CD4-positive, alpha-beta T cell treated with Interleukin-4 for 1 hour (primary cell): ENCODE measurements at regions not wholly inside any gene's neighbourhood (a gene's known extent, or its start where the extent isn't known, plus 50 kb on each side); places are given as distances from the start of the nearest gene placed in this dataset.
"Not testable (repeated sequence)": the region's sequence is repeated elsewhere in the genome, so short reads cannot be mapped to it uniquely, and the experiment has no call there.

Experiments used
- DNase-seq, 2 donors: peaks; one replicate each; pipeline ENCODE4 v3.0.0-alpha.2; 2020 to 2022

DNA sequence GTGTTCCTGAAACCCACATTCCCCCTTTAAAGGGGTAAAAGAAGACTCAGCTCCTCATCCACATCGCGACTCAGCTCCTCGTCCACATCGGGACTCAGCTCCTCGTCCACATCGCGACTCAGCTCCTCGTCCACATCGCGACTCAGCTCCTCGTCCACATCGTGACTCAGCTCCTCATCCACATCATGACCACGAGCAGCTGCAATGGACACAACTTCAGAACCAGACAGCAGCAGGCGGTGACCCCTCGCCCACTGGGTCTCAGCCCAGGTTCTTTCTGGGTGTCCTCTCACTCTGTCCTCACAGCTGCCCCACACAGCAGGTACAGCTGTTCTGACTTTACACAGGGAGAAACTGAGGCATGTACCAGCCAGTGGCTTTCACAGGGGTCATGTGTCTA is 163.5 kb upstream of the SALL3 start:
- no peak for DNase-seq

DNA sequence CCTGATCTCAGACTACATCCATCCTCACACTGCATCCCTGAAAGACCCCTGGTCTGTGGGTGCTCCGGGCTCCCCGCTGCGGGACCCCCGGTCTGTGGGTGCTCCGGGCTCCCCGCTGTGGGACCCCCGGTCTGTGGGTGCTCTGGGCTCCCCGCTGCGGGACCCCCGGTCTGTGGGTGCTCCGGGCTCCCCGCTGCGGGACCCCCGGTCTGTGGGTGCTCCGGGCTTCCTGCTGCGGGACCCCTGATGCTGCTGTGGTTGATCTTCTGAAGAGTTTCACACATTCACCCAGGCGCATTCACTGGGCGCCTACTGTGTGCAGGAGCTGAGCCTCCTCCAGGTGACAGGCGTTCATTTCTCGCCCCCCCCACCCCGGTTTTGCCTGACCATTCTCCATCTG is 162.7 kb upstream of the SALL3 start:
- DNase-seq = no peak

DNA sequence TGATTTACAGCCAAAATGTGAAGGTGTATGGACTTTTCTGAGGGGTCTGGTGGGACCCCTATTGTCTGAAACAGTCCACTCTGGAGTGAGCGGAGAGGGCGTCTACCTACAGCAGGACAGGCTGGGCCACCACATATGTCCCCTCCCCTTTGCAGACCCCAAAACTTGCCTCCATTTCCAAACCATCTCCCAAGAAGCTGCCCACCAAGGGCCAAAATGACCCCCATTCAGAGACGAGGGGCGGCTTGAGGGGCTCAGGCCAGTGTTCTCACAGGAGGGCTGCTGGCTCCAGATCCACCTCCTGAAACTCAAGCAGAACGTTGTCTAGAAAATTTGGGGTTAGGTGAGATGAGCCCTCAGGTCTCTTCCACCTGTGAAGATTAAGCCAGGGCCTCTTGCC is 161.1 kb upstream of the SALL3 start:
- DNase-seq = no peak

DNA sequence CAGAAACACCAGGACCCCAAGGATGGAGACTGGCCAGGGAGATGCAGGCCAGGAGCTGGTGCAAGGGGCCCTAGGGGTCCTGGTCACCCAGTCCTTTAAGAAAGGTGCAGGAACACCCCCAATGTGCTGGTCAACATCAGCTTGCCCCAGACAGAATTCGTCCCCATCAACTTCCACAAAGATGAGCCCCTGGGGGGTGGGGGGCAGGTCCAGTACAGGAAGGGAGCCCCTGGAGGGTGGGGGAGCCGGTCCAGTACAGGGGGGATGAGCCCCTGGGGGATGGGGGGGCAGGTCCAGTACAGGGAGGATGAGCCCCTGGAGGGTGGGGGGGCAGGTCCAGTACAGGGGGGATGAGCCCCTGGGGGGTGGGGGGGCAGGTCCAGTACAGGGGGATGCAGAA is 160.7 kb upstream of the SALL3 start:
- DNase-seq = no peak

DNA sequence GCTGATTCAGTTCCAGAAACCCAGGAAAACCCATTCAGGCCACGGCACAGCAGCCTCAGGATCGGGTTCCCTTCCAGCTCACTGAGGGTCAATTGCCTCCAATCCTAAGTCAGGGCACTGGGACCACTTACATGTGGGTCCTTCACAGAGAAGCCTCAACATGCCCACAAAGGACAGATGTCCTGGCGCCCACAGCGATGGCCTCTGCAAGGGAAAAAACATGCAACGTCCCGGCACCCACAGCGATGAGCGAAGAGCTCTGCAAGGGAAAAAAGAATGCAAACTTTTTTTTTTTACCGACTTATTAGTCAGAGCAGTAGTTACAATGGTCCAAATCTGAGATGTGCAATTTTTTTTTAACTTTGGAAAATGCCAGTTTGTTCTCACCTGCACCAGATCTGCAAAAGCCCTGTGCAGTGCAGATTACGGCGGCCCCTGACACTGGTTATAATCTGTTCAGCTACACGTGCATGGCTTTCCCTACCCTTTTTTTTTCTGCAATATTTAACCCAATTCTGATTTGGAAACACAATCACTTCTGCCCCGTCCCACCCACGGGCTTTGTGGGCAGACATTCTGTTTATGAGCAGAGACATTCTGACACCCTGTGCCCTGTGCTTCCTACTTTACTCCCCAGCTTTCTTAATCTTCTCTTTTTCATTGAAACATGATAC is 159.3 kb upstream of the SALL3 start:
- DNase-seq = no peak

DNA sequence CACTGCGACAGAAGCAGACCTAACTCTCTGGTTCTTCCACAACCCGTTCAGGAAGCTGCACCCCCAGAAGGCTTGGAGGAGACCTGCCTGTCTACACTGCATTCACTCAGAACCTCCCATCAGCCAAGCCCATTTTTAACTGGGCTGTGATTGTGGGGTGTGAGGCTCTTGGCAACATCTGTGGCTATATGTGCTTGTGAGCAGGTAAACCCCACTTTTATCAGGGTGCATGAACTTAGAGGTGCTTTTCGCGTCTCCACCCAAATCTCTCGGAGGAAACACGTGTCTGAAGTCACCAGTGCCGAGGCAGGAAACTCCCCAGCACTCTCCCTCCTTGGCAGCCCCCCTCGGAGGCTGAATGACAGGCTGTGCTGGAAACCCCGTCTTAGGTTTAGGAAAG is 158.2 kb upstream of the SALL3 start:
- no peak for DNase-seq

DNA sequence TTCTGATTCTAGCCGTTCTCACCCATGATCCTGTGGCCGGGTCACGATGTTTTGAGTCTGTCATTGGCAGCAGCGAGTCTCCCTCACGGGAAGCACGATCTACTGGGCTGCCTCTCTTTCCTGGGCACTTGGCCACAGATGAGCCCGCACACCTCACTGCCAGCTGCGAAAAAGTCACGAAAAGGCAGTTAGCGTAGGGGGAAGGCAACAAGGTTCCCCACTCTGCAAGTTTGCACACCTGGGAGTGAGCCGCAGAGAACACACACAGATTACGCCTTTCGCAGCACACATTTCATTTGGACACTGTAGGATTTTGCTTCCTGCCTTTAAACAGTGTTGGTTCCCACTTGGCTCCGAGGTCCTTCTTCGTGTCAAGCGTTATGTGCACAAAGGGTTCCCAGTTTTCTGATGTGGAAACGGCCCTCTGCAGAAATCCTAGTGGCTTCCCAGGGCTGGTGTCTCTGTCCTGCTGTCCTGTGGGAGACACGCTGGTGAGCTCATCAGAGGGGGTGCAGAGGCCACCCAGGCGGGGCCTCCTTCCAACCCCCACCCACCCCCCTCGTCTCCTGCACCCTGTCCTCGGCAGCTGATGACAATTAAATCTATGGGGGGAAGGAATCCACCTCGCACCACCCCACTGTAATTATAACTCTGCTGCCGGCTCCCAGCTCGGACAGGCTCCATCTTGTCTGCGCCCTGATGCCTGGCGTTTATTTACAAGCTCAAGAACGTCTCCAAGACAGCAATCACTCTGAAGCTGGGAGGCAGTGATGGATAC is 157.3 kb upstream of the SALL3 start:
- DNase-seq = no peak

DNA sequence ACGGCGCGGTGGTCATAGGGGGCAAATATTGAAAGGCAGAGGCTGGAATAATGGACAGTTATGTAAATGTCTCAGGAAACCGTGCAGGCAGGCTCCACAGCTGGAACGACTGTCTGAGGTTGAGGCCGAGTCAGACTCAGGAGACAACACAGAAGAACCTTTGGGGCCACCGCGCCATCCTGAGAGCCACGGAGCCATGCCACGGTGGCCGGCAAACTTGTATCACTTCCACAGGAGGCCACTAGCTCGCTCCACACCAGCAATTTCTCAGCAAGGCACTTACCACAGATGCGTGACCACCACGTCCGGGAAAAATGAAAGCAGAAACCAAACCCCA is 156.7 kb upstream of the SALL3 start:
- DNase-seq = no peak

DNA sequence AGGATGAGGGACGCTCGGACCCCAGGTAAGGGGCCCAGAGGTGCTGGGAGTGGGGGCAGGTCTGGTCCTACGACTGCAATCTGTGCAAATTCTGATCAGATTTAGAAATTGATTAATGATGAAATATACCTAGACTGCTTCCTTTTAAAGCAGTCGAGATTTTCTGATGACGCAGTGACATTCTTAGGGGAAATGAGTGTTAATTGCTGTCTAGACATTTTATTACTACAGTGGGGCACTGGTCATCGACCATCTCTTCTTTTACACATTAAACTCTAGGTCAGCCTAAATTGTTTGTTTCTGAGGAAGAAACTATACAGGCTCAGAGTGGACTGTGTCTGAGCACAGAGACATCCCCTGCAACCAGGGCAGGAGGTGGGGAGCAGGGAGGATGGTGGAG is 154.4 kb upstream of the SALL3 start:
- no peak for DNase-seq

DNA sequence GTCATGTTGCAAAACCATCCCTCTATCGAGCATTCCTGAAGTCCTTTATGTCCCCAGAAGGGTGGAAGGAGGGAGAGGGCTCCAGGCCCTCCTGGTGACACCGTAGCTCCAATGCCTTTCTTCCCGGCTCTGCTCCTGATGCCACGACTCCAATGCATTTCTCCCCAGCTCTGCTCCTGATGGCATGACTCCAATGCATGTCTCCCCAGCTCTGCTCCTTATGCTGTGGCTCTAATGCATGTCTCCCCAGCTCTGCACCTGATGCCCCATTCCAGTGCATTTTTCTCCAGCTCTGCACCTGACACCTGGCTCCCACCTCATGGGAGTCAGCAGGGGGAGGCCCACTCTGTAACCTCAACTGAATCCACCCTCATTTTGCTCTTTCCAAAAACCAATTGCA is 153.0 kb upstream of the SALL3 start:
- no peak for DNase-seq

DNA sequence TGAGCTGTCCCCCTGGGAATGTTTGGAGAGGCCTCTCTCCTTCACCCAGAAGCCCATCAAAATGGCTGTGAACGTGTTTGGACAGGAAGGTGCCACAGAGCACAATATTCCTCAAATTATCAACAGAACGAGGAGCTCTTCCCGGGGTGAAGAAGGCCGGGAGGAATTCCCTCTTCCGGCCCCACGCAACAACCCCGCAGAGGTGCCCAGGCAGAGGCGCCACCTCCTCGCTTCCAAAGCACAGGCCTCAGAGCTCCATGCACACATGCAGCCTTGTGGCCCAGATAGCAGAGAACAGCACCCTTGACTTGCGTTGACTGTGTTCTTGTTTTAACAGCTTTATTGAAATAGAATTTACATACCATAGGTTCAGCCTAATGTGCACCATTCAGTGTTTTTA is 152.5 kb upstream of the SALL3 start:
- DNase-seq = no peak

DNA sequence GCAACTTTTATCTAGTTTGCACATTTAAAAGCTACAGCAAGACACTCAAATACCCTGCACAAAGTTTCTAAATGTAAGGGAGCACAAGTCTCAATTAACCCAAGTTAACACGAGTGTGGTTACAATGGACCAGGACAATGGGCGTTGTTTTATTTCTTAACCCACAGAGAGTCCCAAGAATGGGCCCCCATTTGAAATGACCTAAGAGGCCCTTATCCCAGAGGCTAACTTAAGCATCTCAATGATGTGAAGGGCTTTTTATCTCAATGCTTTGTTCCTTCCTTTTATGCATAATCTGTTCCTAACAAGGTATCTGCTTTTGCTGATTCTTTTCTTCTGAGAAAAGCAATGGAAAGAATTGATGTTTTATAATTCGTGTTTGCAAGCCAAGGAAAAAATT is 151.5 kb upstream of the SALL3 start:
- DNase-seq = no peak

DNA sequence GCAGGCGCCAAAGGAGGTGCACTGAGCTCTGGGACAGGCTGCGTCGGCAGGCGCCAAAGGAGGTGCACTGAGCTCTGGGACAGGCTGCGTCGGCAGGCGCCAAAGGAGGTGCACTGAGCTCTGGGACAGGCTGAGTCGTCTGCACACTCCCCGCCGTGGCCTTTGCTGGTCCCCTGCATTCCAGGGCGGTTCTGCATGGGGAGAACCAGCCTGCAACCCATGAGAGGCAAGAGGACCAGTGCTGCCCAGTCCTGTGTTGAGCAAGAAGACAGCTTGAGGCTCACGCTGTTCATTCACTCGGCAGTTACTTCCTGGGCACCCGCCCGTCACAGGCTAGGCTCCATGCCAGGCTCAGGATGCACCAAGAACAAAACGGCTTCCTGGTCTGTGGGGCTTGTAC is 150.6 kb upstream of the SALL3 start:
- DNase-seq = not testable (repeated sequence)

DNA sequence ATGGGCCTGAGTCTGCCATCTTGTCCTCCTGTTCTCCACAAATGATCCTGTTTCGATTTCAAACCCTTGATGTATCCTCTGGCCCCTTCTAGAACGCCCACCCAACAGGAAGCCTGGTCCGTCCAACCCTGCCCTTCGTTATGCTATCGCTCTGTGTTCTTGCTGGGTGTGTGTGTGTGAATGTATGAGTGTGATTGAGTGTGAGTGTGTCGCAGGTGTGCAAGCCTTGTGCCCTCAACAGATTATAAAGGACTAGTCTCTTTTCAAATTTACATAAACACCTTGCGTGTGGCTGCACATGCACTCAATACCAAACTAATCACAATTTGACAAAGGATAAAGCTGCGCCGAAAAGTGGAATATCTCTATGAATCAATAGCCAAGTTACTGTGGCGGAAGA is 149.5 kb upstream of the SALL3 start:
- no peak for DNase-seq

DNA sequence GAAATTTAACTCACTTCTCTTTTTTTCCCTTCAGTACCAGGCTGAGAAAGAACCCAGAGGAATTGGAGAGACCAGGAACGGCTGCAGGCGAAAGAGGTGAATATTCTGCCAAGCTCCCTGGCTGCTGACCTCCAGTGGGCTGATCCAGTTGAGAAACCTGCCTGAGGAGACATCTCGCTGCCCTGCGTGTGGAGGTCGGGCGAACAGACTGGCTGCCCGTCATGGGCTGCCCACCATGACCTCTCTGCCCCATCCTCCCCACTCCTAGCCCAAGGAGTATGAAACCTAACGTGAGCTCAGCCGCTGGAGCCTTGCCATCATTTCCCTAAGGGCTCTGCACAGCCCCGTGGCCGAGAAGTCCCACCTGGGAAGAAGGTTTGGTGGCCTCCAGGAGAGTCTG is 148.8 kb upstream of the SALL3 start:
- DNase-seq = no peak

DNA sequence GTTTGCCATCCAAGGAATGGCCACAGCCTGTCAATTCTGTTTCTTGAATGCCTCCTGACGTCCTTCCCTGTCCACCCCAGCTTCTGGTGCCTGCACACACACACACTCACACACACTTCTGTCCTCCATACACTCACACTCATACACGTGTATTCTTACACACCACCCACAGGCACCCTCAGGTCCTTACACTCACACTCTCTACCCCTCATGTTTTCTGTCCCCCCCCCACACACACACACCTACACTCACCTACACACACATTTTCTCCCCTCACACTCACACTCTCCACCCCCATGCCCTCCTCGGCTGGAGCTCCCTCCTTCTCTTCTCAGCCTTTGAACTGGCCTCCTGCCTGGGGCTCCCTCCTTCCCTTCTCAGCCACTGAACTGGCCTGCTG is 148.0 kb upstream of the SALL3 start:
- no peak for DNase-seq

DNA sequence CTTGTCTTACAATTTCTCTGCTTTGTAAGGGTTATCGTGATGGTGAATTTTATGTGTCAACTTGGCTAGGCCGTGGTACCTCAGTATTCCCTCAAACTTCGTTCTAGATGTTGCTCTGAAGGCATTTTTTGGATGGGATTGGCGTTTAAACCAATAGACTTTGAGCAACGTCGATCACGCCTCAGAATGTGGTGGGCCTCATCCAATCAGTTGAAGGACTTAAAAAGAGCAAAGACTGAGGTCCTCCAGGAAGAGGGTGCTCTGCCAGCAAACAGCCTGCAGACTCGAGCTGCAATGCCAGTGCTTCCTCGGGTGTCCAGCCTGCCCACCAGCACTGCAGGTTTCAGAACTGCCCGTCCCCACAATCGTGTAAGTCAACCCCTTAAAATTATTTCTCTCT is 145.8 kb upstream of the SALL3 start:
- no peak for DNase-seq

DNA sequence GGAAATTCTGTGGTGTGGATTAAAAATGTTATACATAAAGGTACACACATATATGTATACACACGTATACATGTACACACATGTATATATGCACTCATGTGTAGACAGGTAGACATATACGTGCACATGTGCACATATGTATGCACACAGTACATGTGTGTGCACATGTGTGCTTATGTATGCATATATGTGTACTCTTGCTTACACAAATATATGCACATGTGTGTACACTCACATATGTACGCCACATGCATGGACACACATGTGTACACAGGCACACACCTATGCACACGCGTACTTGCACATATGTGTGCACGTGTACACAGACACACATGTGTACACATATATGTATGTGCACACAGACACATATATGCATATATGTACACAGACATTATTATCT is 142.8 kb upstream of the SALL3 start:
- DNase-seq = no peak

DNA sequence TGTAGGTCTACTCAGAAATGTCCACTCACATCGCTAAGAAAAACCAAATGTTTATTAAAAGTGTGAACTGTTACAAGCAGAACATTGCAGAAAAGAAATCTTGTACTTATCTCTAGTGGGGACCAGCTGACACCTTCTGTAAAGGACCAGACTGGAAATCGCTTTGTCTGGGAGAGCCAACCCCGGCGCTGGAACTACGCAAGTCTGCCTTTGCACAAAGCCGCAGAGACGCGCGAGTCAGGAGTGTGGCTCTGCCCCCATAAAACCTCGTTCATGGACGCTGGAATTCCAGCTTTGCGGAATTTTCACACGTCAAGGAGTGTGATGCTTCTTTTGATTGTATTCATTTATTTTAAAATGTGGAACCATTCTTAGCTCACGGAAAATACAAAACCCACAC is 141.9 kb upstream of the SALL3 start:
- no peak for DNase-seq

DNA sequence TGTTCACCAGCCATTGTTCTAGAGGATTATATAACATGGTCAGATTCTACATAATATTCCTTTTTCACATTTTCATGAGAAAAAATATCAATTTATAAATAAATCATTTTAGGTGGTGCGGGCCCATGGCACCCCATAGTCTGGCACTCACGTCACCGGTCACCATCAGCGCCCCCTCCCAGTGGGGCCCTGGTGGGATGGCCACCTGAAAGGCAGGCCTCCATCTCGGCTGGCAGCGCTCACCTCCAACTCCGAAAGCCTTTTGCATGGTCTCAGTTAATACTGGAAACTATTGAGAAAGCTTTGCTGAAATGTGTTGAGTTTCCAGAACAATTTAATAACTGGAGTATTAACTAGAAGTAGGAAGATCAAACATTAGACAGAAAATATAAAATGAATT is 141.4 kb upstream of the SALL3 start:
- DNase-seq = no peak

DNA sequence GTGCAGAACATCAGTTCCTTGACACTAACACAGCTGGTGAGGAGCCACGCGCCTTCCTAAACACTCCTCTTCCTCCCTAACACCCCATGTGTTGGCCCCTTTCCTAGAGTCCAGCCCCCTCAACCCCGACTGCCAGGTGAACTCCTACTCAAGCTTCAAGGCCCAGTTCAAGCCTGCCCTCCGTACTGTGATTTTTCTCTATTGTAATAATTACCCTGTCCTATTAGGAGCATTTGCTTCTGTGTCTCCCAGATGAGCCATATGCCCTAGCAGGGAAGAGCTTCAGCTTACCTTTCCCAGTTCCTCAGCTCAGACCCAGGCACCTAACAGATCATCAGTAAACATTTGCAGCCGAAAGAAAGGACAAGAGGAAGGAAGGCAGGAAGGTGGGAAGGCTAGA is 130.6 kb upstream of the SALL3 start:
- DNase-seq = no peak

DNA sequence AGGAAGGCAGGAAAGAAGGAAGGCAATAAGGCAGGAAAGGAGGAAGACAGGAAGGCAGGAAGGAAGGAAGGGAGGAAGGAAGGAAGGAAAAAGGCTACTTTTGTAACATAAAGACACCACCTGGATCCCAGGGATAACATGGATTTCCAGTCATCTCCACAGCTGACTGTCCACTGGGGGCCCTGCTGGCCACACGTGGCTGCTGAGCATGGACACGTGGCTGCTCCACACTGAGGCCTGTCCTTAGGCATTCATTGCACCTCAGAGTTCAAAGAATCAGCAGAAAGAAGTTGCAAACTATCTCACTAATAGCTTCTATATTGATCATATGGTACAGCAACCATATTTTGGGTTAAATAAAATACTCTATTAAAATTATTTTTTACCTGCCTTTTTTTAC is 130.2 kb upstream of the SALL3 start:
- no peak for DNase-seq

DNA sequence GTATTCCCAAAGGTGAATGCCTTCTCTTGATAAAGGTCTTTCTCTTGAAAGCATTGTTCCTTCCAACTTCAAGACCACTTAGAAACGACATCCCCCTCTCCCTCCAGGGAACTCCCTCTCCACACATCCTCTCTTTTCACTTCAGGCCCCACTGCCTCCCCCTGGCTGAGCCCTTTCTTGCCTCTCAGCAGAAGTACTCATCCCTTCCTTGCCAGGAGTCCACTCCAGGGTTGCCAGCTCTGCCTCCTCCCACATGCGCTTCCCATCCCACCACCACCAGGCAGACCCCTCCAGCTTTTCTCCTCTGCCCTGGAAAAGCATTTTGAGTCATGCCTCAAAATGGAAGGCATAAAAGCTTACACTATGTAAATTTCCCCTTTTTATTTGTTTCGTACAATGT is 126.3 kb upstream of the SALL3 start:
- DNase-seq = no peak

DNA sequence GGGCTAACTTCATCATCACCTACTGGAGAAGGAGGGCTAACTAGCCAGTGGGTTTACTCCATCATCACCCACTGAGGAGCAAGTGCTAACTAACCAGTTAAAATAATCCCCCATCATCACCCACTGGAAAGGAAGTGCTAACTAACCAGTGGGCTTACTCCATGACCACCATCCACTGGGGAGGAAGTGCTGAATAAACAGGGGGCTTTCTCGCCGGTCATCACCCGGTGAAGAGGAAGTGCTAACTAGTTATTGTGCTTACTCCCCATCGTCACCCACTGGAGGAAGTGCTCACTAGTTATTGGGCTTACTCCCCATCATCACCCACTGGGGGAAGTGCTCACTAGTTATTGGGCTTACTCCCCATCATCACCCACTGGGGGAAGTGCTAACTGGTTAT is 124.4 kb upstream of the SALL3 start:
- DNase-seq = no peak
